MM.1S (cell line): ENCODE measurements at regions not wholly inside any gene's neighbourhood (a gene's known extent, or its start where the extent isn't known, plus 50 kb on each side); places are given as distances from the start of the nearest gene placed in this dataset.

ENCODE experiments used
- CTCF ChIP-seq: fragments of 300-600 bp; sonication (generic); IDR thresholded peaks from 2 replicates; pipeline ENCODE4 v1.5.1; 2016; ENCODE audit warnings: antibody characterized with exemption, low read length, mixed read lengths
- EZH2 ChIP-seq: fragments of 300-600 bp; sonication (generic); optimal IDR thresholded peaks from 2 replicates; pipeline ENCODE3; 2017; ENCODE audit warnings: low read depth, mild to moderate bottlenecking, antibody characterized with exemption, low read length, mixed read lengths
- EZH2phosphoT487 ChIP-seq: fragments of 300-600 bp; sonication (generic); IDR thresholded peaks from 2 replicates; pipeline ENCODE4 v1.6.1; 2018; ENCODE audit warnings: antibody characterized with exemption, low read length

- TF ChIP-seq CTCF (no peak), EZH2phosphoT487 (no peak), EZH2 (no peak)
These were observed 112.2 kb upstream of the ADTRP start for GRCh38 chr6:11890849-11891248.
